ENCODE measurements at regions not wholly inside any gene's neighbourhood (a gene's known extent, or its start where the extent isn't known, plus 50 kb on each side); places are given as distances from the start of the nearest gene placed in this dataset.
"Not testable (repeated sequence)": the region's sequence is repeated elsewhere in the genome, so short reads cannot be mapped to it uniquely, and the experiment has no call there.

DNA sequence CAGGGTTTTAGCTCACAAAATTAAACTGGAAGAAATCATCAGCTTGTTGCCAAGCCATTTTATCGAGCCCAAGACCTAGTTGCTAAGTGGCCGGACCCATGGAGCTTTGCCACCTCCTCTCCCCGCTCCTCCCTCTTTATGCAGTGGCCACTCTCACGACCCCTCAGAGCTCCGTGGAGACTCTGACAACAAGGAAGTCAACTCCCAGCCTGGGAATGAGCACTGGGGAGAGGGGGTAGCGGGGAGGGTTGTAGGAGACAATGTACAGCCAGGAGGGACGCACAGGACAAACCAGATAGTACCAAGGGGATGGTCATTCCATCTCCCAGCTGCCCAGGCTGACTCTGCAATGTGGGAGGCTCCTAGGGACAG is 250.9 kb downstream of the SIPA1L2 start:
- DNase-seq, result no peak

DNA sequence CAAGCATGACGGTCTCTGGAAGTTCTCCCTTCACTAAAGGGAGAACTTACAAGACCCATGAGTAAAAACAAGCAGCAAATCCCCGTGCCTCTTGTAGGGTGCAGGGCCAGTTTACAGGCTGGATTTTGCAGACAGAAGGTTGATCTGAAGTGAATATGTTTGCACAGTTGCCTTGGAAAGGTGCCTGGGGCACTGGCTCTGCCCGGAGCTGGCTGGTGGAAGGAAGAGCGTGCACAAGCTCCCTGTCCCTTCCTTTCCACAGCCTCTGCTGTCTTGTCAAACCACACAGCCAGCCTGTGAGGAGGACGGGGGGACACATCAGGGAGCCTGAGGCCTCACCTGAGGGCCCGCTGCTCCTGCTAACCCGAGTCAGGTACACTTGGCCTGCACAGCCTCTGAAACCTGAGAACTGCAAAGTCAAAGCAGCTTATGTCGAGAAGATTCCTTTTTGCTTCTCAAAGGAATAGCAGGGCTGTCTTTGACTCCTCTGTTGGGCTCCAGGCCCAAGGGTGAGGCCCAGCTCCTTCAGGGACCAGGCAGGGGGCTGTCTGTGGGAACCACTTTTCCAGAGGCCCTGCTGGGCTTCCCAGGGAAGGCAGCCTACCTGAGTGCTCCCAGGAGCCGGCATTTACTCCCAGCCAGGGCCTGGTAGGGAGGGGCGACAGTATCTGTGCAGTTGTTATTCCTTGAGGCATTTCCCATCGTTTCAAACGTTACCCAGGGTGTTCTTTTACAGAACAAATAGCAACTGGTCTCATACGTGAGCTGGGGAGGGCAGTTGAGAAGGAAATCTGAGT is 251.5 kb downstream of the SIPA1L2 start:
- no peak for DNase-seq

- DNase-seq, result no peak
Observed at GRCh38 chr1:232377494-232377770, 252.5 kb downstream of the SIPA1L2 start.

DNA sequence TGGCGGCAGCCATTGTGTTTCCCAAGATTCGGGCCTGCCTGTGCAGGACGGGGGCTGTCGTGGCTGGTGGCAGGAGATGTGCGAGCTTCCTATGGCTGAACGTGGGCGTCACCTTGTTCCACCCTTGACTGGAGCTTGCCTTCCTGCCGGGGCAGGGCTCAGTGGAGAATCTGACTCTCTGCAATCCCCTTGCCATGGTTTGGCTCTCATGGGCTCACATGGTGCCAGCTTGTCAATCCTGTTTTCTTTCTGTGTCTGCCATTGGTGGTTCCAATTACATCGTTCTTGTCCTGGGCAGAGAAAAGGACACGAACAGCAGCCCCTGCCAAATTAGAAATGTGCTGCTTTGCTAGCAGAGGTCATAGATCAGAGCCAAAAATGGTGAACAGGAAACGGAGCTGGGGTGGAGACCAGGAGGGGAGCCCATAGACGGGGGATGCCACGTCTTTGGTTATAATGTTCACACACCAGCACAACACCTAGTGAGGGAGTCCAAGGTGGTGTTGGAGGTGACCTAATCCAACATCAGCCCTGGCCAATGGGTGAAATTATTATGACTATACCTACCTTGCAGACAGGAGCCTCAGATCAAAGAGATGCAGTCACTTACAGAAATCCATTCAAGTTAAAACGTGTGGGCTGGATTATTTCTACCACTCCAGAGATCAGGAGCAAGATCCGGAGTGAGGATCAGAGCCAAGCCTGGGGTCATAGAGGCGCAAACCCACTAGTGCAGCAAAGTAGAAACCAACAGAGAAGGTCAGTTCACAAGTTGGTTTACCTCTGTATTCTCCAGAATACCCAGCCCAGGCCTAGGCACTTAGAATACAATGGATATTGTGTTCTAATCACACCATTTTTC is 253.1 kb downstream of the SIPA1L2 start:
- DNase-seq, result no peak

DNA sequence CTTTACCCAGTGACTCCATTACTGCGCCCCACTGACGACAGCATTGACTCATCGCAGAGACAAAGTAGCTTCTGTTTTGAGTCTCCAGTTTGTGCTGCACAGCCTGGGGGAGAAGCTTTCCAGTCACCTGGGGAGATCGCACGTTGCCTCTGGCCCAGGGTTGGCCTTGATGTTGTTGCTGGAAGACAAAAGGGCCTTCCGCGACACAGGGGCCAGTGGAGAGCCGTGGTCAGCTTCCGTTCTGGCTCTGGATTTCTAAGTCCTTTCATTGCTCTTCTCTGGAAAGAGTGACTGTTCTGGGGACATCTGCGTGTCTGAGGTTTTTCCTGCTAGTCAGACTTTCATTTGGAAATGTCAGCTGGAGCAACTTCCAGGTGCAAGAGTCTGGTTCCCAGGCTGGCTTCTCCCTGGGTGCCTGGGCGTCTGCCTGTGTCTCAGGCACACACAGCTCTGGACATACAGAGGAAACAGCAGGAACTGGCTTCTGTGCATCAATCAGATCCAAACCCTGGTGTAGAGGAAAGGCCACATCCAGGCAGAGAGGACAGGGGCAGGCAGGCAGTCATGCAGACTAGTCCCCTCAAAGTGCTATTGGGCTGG is 257.0 kb downstream of the SIPA1L2 start:
- DNase-seq, result no peak

DNA sequence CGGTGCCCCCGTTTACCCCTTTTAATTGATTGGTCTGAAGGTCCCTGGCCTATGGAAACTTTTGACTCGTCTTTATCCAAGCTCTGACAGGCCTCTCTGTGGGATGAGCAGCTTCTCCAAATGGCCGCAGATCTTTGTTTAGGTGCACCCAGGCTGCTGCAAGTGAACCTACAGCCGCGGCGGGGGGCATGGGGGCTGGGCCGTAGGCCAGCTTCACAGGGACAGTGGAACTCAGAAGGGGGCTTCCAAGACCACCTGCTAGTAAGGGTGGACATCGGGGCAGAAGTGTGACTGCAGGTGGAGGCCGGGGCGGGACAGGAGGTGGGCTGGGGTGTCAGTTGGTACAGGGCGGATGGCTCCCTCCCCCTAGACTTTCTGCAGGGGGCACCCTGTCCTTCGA is 257.5 kb downstream of the SIPA1L2 start:
- DNase-seq, result no peak

- DNase-seq, result no peak
Observed at GRCh38 chr1:232369451-232370296, 260.3 kb downstream of the SIPA1L2 start.

DNA sequence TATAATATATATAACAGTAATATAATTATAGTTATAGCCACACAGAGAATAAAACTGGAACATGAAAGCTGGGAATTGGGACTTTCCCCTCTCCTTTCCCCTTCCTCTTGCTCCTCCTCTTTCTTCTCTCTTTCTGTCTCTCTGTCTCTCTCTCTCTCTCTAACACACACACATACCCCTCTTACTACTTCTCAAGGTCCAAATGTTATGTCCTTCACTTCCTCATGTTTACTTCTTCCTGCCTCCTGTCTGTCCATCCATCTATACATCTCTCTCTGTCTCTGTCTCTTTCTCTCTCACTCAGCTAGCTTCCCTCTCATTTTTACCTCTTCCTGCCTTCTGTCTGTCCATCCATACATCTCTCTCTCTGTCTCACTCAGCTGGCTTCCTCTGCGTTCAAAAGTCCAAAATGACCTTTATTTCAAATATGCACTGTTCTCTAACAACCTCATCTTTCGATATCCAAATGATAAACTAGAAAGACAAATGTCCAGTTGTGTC is 261.1 kb downstream of the SIPA1L2 start:
- DNase-seq, result no peak

GRCh38 chr1:232367293-232367692 is 262.6 kb downstream of the SIPA1L2 start:
- DNase-seq, result no peak

DNA sequence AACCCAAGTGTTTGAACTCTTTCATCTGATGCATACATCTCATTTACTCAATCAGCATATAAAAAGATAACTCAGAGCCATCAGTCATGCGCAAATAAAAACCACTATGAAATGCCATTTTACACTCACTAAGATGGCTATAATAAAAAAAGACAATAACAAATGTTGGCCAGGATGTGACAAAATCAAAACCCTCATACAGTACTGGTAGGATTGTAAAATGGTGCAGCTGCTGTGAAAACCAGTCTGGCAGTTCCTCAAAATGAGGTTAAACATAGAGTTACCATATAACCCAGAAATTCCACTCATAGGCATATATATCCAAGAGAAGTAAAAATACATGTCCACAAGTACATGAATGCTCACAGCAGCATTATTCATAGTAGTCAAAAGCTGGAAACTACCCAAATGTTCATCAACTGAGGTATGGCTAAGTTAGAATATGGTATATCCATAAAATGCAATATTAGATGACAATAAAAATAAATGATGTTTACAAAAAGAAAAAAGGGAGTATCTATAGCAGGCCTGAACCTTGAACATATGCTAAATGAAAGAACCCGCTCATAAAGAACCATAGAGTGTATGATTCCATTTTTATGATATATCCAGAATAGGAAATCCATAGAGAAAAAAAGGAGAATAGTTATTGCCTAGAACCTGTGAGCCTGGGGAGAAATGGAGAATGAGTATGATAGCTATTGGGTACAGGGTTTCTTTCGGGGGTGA is 265.1 kb downstream of the SIPA1L2 start:
- no peak for DNase-seq

DNA sequence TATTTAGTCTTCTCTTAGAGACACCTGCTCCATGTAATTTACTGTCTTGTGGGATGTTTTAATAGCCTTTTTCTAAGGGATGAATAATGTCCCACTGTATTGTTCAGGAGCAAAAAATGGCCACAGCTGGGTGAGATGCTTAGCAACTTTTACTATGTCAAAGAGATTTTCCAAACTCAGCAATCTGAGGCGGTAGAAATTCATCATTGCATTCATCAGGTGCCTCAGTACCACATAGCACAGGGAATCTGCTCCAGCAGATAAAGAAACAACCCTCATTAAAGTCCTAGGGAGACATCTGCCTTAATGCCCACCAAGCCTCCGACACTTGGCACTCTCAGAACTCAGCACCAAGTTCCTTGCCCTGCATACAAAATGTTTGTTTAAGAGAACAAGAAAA is 266.9 kb downstream of the SIPA1L2 start:
- no peak for DNase-seq

DNA sequence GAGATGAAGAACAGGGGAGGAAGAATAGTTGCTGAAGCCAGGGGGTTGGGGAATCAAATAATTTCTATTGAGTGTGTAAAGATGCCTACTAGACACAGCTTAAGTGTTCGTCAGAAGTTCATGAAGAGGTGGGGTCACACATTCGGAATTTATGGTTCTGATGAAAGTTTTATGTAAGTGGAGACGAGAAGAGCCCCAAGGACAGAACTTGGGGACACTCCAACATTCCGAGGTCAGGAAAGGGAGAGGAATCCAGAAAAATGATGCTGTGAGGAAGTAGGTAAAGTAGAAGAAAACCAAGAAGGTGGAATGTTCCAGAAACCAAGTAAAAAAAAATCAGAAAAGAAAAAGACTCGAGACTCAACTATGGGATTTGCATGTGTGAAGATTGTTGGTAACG is 272.5 kb downstream of the SIPA1L2 start:
- DNase-seq, result no peak

GRCh38 chr1:232355162-232356006 is 274.5 kb downstream of the SIPA1L2 start:
- DNase-seq, result no peak

DNA sequence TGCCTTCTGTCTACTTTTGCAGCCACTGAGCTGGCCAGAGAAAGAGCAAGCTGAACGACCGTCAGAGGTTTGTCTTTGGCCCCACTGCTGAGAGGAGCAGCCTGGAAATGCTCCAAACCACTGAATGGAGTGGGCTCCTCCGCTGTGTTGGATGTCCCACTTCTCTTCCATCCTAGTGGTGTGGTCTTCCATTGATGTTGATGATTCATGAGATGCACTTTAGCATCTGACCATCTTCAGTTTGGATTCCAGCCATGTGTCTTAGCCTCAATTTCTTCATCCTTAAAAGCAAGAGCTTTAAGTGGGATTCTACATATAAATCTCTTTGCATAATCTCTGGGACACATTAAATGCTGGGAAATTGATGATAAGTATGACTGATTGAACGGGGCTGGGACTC is 276.9 kb downstream of the SIPA1L2 start:
- no peak for DNase-seq

- no peak for DNase-seq
Observed at GRCh38 chr1:232352366-232352765, 277.6 kb downstream of the SIPA1L2 start.

- no peak for DNase-seq
Observed at GRCh38 chr1:232351335-232351734, 278.6 kb downstream of the SIPA1L2 start.

- no peak for DNase-seq
Observed at GRCh38 chr1:232346844-232347243, 283.1 kb downstream of the SIPA1L2 start.

GRCh38 chr1:232344791-232345399 is 285.0 kb downstream of the SIPA1L2 start:
- no peak for DNase-seq

DNA sequence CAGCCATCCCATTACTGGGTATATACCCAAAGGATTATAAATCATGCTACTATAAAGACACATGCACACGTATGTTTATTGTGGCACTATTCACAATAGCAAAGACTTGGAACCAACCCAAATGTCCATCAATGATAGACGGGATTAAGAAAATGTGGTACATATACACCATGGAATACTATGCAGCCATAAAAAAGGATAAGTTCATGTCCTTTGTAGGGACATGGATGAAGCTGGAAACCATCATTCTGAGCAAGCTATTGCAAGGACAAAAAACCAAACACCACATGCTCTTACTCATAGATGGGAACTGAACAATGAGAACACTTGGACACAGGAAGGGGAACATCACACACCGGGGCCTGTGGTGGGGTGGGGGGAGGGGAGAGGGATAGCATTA is 285.7 kb downstream of the SIPA1L2 start:
- not testable (repeated sequence) for DNase-seq

GRCh38 chr1:232340446-232340845 is 289.5 kb downstream of the SIPA1L2 start:
- no peak for DNase-seq

DNA sequence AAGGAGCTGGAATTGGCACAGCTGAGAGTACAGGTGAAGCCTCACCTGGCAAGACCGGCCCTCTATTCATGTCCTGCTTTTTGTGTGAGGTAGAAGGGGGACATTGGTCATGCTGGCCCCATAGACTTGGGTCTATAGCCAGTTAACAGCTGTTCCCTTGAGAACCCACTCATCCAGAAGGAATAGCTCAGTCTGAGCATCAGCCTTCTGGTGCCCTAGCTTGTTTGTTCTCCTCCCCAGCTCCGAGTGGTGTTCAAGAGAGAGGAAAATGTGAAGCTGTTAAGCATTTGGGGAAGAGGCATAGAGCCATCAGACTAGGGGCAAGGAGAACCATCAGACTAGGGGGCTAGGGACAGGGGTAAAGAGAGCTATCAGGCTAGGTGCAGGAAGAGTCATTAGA is 290.9 kb downstream of the SIPA1L2 start:
- DNase-seq, result no peak

Data from NCI-H2081 treated with DMSO at 0.1 percent for 48 hours (cell line).